GM12874 (cell line): ENCODE measurements at regions not wholly inside any gene's neighbourhood (a gene's known extent, or its start where the extent isn't known, plus 50 kb on each side); places are given as distances from the start of the nearest gene placed in this dataset.

Source experiments
- TF ChIP-seq, protein P1 (sequence below): IDR thresholded peaks from 2 replicates; pipeline ENCODE4 v1.5.1; 2011; ENCODE audit warnings: low read depth, mild to moderate bottlenecking, control low read depth, low read length, moderate library complexity; ENCODE audit not compliant: insufficient read depth

DNA sequence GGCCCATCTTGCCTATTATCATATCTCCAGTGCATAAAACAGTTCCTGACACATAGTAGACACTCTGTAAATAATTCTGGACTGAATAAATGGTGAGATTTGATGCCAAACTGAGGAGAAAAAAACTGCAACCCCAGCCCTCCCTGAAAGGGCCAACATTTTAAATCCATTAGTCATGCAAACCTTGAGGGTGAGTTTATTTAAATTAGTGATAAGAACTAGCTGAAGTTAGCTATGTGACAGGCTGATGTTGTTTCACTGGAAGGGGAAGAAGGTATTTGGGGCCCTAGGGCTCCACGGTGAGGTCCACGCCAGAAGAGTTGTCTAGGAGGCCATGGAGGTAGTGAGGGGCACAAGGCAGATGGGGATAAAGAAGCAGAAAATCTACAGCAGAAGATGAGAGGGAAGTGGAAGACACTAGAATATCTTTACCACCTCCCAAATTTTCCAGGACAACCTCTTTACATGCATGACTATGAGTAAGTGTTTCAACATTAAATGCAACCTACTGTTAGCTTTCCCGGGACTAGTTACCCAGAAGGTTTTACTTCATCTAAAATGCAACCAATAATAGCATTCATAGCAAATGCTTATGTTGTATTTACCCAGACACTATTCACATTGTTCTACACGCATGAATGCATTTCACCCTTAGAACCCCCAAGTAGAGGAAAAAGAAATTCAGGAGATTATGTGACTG, 183.2 kb upstream of the LYZL1 start:
- TF ChIP-seq, protein P1, sequence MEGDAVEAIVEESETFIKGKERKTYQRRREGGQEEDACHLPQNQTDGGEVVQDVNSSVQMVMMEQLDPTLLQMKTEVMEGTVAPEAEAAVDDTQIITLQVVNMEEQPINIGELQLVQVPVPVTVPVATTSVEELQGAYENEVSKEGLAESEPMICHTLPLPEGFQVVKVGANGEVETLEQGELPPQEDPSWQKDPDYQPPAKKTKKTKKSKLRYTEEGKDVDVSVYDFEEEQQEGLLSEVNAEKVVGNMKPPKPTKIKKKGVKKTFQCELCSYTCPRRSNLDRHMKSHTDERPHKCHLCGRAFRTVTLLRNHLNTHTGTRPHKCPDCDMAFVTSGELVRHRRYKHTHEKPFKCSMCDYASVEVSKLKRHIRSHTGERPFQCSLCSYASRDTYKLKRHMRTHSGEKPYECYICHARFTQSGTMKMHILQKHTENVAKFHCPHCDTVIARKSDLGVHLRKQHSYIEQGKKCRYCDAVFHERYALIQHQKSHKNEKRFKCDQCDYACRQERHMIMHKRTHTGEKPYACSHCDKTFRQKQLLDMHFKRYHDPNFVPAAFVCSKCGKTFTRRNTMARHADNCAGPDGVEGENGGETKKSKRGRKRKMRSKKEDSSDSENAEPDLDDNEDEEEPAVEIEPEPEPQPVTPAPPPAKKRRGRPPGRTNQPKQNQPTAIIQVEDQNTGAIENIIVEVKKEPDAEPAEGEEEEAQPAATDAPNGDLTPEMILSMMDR = no peak

- TF ChIP-seq, protein P1 = no peak
These were observed 182.6 kb upstream of the LYZL1 start for GRCh38 chr10:29106287-29106686.

DNA sequence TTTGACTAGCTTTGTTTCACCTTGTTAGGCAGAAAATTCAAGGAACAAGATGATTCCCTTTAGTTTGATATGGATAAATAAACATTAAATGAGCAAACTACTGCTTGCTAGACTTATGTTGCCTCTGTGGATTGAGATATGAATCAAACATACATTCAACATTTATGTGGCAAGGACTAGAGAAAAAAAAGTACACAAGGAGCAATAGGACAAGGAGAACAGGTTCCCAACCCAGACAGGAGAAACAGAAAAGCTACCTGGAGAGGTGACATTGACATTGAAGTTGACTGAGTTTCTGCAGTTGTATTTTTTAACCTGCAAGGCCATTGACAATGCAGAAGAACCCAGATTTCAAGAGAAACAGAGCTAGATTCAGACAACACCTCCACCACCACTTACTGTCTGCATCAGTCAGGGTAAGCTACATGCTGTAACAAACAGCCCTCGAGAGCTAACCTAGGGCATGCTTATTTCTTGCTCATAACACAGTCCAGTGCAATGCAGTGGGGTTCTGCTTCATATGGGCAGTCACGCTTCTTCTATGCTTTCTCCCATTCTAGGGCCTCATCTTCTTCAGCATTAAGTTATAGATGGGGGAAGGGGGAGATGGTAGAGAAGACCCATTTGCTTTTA, 180.9 kb upstream of the LYZL1 start:
- TF ChIP-seq, protein P1 = no peak

DNA sequence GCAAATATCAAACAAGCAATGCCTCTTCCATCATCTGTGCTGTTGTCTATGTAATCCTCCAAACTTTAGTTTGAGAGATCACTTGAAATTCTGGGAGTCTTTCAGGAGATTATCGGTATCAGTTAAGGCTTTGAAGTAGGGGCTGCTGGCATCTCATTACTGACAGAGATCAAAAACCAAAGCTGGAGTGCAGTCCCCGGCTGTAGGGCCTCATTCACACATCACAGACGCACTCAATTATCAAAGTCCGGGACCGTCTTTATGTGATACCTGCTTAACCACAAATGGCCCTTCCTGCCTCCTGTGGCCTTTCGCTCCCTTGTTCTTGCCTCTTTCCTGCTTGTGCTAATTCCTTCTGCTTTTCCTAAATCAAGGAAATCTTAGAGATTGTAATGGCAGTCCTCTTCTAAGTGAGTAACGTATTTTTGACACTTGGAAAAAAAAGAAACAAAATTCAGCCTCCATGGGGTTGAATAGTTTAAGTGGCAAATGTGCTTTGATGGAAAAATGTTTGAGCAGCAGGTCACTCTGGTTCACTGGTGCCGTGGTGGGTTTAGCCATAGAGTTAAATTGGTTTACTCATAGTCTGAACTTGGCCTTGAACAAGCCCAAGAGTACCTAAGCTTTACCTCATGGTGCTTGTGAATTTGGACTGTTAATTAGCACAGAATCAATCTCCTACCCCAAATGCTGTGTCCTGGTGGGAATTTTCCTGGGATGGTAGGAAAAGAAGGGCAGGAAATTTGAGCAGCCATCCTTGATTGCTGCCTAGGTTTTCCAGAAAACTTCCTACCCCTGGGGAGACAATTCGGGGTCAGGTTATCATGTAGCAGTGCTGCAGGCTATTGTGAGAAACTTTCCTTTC, 178.9 kb upstream of the LYZL1 start:
- TF ChIP-seq, protein P1 = no peak

DNA sequence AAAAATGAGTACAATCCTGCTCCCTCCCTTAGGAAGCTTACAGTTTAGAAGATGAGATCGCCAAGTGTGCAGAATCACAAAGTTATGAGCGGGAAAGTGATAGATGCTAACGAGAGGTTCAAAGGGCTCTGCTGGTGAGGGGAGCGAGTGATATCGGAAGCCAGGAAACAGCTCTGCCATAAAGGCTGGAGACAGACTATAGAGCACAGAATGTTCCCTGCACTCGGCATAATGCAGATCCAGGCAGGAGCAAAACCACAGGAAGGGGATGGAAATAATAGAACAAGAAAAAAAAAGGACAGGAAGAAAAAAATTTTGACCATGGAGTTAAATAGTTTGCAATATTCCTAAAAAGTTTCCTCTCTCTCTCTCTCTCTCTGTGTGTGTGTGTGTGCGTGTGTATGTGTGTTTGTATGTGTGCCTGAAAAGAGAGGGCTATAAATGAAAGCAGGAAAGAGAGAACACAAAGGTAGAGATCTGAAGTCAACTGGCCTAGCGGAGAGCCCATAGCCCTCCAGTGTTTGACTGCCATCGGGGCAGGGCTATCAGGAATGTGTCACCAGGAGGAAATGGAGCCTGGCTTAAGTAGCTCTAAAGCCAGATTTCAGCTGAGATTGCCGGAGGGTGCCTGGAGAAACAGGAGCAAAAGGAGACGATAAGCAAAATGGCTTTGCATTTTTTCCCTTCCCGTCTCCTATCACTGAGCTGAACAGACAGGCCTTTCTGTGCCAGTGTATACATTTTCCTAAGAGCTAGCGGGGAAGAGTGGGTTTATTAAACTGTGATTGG, 175.8 kb upstream of the LYZL1 start:
- TF ChIP-seq, protein P1 = no peak

- TF ChIP-seq, protein P1 = no peak
These were observed 175.3 kb upstream of the LYZL1 start for GRCh38 chr10:29113616-29113945.

DNA sequence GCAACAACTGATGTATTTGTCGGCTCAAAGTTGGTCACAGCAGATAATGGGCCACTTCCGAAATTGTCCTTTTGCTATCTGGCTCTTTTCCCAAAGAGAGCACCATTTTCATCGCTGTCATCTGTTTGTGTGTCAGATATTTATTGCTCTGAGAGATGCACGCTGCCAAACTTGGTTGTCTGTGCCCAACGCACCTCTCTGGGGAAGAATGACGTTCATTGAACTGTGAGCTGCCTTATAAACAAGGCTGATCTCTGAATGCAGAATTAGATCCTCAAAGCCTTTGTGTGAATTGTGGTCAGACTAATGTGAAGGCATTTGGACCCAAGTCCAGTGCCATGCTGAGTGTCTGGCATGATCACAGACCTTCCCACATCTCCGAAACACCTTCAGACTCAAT, 174.7 kb upstream of the LYZL1 start:
- TF ChIP-seq, protein P1 = no peak
